HFFc6 (cell line): ENCODE measurements at regions not wholly inside any gene's neighbourhood (a gene's known extent, or its start where the extent isn't known, plus 50 kb on each side); places are given as distances from the start of the nearest gene placed in this dataset.

Experiments used
- DNase-seq: peaks from one replicate; pipeline ENCODE4 v3.0.0-alpha.2; 2018
- H3K27ac Mint-ChIP-seq: 2 replicates; pipeline ENCODE4 v1.8.0; 2020; ENCODE audit warnings: mild to moderate bottlenecking, mixed read lengths
- H3K27me3 Mint-ChIP-seq: 2 replicates; pipeline ENCODE4 v1.8.0; 2021; ENCODE audit warnings: mild to moderate bottlenecking, moderate library complexity, mixed read lengths; ENCODE audit not compliant: insufficient read depth
- H3K36me3 Mint-ChIP-seq: 2 replicates; pipeline ENCODE4 v1.8.0; 2021; ENCODE audit warnings: low read depth, mixed read lengths
- H3K4me1 Mint-ChIP-seq: 2 replicates; pipeline ENCODE4 v1.8.0; 2020; ENCODE audit warnings: low read depth, mixed read lengths
- H3K4me3 Mint-ChIP-seq: 2 replicates; pipeline ENCODE4 v1.8.0; 2020; ENCODE audit warnings: mild to moderate bottlenecking, moderate library complexity, mixed read lengths
- H3K9me3 Mint-ChIP-seq: 2 replicates; pipeline ENCODE4 v1.8.0; 2020; ENCODE audit warnings: mild to moderate bottlenecking, mixed read lengths
- CTCF ChIP-seq: fragments of 200-600 bp; sonication (generic); IDR thresholded peaks from 2 replicates; pipeline ENCODE4 v1.5.0; 2021; ENCODE audit warnings: antibody characterized with exemption, mild to moderate bottlenecking

- no peak for TF ChIP-seq CTCF
- H3K4me1 Mint-ChIP-seq = no peaks in the 10 kb centered on the region
Observed at GRCh38 chr9:105968811-105969466, 274.6 kb downstream of the TMEM38B start.

GRCh38 chr9:105969636-105970035 lies 275.3 kb downstream of the TMEM38B start:
- DNase-seq = no peak
- Mint-ChIP-seq H3K4me1 (no peaks in the 10 kb centered on the region), H3K9me3 (peaks cover 54% of the 10 kb centered on the region), H3K4me3 (no peak overlapping the region), H3K36me3 (peaks cover 7% of the 10 kb centered on the region; the same call in 1 of the 2 replicates), H3K27me3 (no peaks in the 10 kb centered on the region), H3K27ac (no peak overlapping the region)
- TF ChIP-seq CTCF = no peak

More at GRCh38 chr9:105968811-105969466, 274.6 kb downstream of the TMEM38B start:
- H3K36me3 Mint-ChIP-seq = peaks cover 7% of the 10 kb centered on the region; the same call in 1 of the 2 replicates
- no peak overlapping the region for H3K27ac Mint-ChIP-seq
- no peak overlapping the region for H3K4me3 Mint-ChIP-seq
- H3K27me3 Mint-ChIP-seq = no peaks in the 10 kb centered on the region
- DNase-seq = no peak
- peaks cover 47% of the 10 kb centered on the region for H3K9me3 Mint-ChIP-seq

GRCh38 chr9:105971986-105972385 lies 277.6 kb downstream of the TMEM38B start:
- no peak for TF ChIP-seq CTCF
- Mint-ChIP-seq H3K4me3 (no peak overlapping the region), H3K9me3 (peaks cover 57% of the 10 kb centered on the region), H3K4me1 (no peaks in the 10 kb centered on the region), H3K27me3 (no peaks in the 10 kb centered on the region), H3K27ac (no peak overlapping the region), H3K36me3 (peaks cover 7% of the 10 kb centered on the region; the same call in 1 of the 2 replicates)
- no peak for DNase-seq

DNA sequence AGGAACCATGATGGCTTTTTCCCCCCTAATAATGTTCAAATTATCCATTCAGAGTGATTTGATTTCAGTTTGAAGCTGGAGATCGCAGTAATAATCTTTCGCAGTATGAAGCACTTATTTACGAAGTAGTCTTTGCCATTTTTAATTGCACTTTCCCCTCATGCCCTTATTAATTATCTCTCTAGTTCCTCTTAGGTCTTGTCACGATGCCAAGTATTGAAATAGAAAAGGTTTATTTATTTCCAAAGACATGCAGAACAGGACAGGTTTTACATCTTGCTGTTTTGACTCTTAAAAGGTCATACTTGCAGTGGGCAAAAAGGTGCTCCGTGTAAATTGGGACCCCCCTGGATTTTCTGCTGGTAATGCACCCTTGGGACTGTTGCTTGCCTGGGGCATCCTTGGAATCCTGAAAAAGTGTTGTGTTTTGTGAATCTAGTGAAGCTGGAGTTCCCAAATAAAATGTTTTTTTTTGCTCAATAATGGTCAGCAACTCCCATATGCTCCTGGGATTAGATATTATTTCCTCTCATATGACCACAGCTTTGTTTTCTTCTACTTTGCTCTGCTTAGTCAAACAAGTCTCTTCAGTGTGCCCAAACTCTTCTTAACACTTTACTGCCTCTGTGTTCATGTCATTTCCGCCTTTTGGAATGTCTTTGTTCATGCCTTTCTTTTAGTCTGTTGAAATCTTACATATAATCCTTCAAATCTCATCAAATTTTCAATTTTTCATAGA lies 278.3 kb downstream of the TMEM38B start:
- Mint-ChIP-seq H3K27ac (no peak overlapping the region), H3K4me3 (no peak overlapping the region), H3K4me1 (no peaks in the 10 kb centered on the region), H3K9me3 (peaks cover 63% of the 10 kb centered on the region), H3K36me3 (peaks cover 7% of the 10 kb centered on the region; the same call in 1 of the 2 replicates), H3K27me3 (no peaks in the 10 kb centered on the region)
- DNase-seq = no peak
- TF ChIP-seq CTCF = no peak

DNA sequence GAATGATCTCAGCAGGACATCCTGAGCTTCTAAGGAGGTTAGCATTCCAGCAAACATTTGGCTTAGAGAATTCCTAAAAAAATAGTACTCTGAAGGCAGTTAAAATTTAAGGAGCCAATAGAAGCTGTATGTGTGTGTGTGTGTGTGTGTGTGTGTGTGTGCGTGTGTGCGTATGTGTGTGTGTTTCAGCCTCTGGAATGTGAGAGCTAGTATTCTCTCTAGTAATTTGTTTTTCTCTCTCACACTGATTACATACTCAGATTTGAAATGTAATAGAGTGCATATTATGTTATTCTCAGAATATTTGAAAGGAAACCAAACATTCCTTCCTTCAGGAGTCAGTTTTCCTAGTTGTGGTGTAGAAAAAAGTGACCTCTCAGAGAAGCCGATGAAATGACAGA lies 279.6 kb downstream of the TMEM38B start:
- Mint-ChIP-seq H3K27ac (no peak overlapping the region), H3K4me1 (no peaks in the 10 kb centered on the region), H3K27me3 (no peaks in the 10 kb centered on the region), H3K9me3 (peaks cover 58% of the 10 kb centered on the region), H3K36me3 (peaks cover 7% of the 10 kb centered on the region; the same call in 1 of the 2 replicates), H3K4me3 (no peak overlapping the region)
- no peak for TF ChIP-seq CTCF
- DNase-seq = no peak
